RWPE2 (cell line): ENCODE measurements at regions not wholly inside any gene's neighbourhood (a gene's known extent, or its start where the extent isn't known, plus 50 kb on each side); places are given as distances from the start of the nearest gene placed in this dataset.

ENCODE experiments used
- ATAC-seq: fragments of 200-7000 bp; cut with Tn5 transposase; 3 replicates; pipeline ENCODE4 v1.9.1; 2021; ENCODE audit warnings: low read depth
- DNase-seq: peaks from one replicate; pipeline ENCODE4 v3.0.0-alpha.2; 2020; ENCODE audit warnings: low spot score
- H3K27ac ChIP-seq: fragments of 450-650 bp; 2 replicates; pipeline ENCODE4 v1.5.1; 2017; ENCODE audit warnings: mild to moderate bottlenecking; ENCODE audit not compliant: poor library complexity, severe bottlenecking
- H3K27me3 ChIP-seq: fragments of 250-450 bp; sonication (Bioruptor Pico); 2 replicates; pipeline ENCODE4 v1.5.1; 2021; ENCODE audit warnings: mild to moderate bottlenecking, moderate library complexity; ENCODE audit not compliant: insufficient read depth, poor library complexity, severe bottlenecking
- H3K36me3 ChIP-seq: fragments of 250-450 bp; sonication (Bioruptor Pico); 2 replicates; pipeline ENCODE4 v1.5.1; 2020; ENCODE audit warnings: low read depth, mild to moderate bottlenecking, moderate library complexity
- H3K4me1 ChIP-seq: fragments of 250-450 bp; sonication (Bioruptor Pico); 2 replicates; pipeline ENCODE4 v1.5.1; 2021; ENCODE audit warnings: mild to moderate bottlenecking, moderate library complexity; ENCODE audit not compliant: insufficient read depth, poor library complexity, severe bottlenecking
- H3K4me3 ChIP-seq: fragments of 250-450 bp; sonication (Bioruptor Pico); 2 replicates; pipeline ENCODE4 v1.5.1; 2021; ENCODE audit warnings: mild to moderate bottlenecking, moderate library complexity; ENCODE audit not compliant: severe bottlenecking
- H3K9me3 ChIP-seq: fragments of 250-450 bp; sonication (Bioruptor Pico); 2 replicates; pipeline ENCODE4 v1.5.1; 2021; ENCODE audit warnings: mild to moderate bottlenecking, moderate library complexity; ENCODE audit not compliant: severe bottlenecking
- TF ChIP-seq, protein P1 (sequence below): fragments of 450-650 bp; IDR thresholded peaks from one replicate; pipeline ENCODE4 v1.5.1; 2017; ENCODE audit warnings: mild to moderate bottlenecking, moderate library complexity; ENCODE audit not compliant: poor library complexity, severe bottlenecking

- H3K27ac ChIP-seq, result no peak overlapping the region
- H3K4me1 ChIP-seq, result no peaks in the 10 kb centered on the region
- TF ChIP-seq, protein P1, sequence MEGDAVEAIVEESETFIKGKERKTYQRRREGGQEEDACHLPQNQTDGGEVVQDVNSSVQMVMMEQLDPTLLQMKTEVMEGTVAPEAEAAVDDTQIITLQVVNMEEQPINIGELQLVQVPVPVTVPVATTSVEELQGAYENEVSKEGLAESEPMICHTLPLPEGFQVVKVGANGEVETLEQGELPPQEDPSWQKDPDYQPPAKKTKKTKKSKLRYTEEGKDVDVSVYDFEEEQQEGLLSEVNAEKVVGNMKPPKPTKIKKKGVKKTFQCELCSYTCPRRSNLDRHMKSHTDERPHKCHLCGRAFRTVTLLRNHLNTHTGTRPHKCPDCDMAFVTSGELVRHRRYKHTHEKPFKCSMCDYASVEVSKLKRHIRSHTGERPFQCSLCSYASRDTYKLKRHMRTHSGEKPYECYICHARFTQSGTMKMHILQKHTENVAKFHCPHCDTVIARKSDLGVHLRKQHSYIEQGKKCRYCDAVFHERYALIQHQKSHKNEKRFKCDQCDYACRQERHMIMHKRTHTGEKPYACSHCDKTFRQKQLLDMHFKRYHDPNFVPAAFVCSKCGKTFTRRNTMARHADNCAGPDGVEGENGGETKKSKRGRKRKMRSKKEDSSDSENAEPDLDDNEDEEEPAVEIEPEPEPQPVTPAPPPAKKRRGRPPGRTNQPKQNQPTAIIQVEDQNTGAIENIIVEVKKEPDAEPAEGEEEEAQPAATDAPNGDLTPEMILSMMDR, result no peak
- H3K27me3 ChIP-seq, result no peaks in the 10 kb centered on the region
- no peaks in the 10 kb centered on the region for H3K36me3 ChIP-seq
- H3K9me3 ChIP-seq, result peaks cover 5% of the 10 kb centered on the region
- H3K4me3 ChIP-seq, result no peak overlapping the region
- DNase-seq, result no peak
- ATAC-seq, result no peak
Observed at GRCh38 chr3:43913036-43913948, 222.6 kb downstream of the ABHD5 start.

GRCh38 chr3:43914269-43914668 lies 223.5 kb downstream of the ABHD5 start:
- DNase-seq (no peak), ATAC-seq (no peak)

DNA sequence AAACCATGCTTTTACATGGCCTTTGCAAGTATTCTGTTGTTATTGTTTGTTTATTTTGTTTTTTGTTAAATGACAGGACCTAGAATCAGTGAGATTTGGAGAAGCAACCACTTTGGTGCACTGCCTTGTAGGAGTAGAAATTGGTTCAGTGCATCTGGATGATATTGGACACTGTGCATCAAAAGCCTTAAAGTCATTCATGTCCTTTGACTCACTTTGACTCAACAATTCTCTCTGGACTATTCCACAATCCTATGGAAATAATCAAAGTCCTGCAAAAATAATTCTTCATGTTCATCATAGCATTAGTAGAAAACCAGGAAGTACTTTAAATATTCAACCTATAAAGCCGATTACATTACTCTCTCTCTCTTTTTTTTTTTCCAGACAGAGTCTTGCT lies 224.8 kb downstream of the ABHD5 start:
- DNase-seq (no peak), ATAC-seq (no peak)
- Histone ChIP-seq H3K27me3 (no peaks in the 10 kb centered on the region), H3K4me1 (peaks cover 9% of the 10 kb centered on the region), H3K4me3 (no peak overlapping the region), H3K27ac (no peak overlapping the region), H3K9me3 (peaks cover 5% of the 10 kb centered on the region), H3K36me3 (no peaks in the 10 kb centered on the region)
- TF ChIP-seq, protein P1, result no peak

More at GRCh38 chr3:43914269-43914668, 223.5 kb downstream of the ABHD5 start:
- H3K27me3 ChIP-seq, result no peaks in the 10 kb centered on the region
- no peaks in the 10 kb centered on the region for H3K36me3 ChIP-seq
- H3K4me1 ChIP-seq, result peaks cover 6% of the 10 kb centered on the region
- H3K4me3 ChIP-seq, result no peak overlapping the region
- TF ChIP-seq, protein P1, result no peak
- no peak overlapping the region for H3K27ac ChIP-seq
- H3K9me3 ChIP-seq, result peaks cover 5% of the 10 kb centered on the region

GRCh38 chr3:43917361-43917760 lies 226.6 kb downstream of the ABHD5 start:
- Histone ChIP-seq H3K4me1 (peaks cover 9% of the 10 kb centered on the region), H3K4me3 (no peak overlapping the region), H3K9me3 (peaks cover 5% of the 10 kb centered on the region), H3K27me3 (no peaks in the 10 kb centered on the region), H3K36me3 (no peaks in the 10 kb centered on the region), H3K27ac (no peak overlapping the region)
- DNase-seq (no peak), ATAC-seq (no peak)
- TF ChIP-seq, protein P1, result no peak

- Histone ChIP-seq H3K27ac (no peak overlapping the region), H3K36me3 (no peaks in the 10 kb centered on the region), H3K4me1 (peaks cover 9% of the 10 kb centered on the region), H3K27me3 (no peaks in the 10 kb centered on the region), H3K9me3 (peaks cover 5% of the 10 kb centered on the region), H3K4me3 (no peak overlapping the region)
- ATAC-seq (peak; percentile 58; the same call in 2 of the 3 replicates), DNase-seq (no peak)
- TF ChIP-seq, protein P1, result no peak
Observed at GRCh38 chr3:43919029-43919428, 228.3 kb downstream of the ABHD5 start.
